ENCODE measurements at regions not wholly inside any gene's neighbourhood (a gene's known extent, or its start where the extent isn't known, plus 50 kb on each side); places are given as distances from the start of the nearest gene placed in this dataset.
"Not testable (repeated sequence)": the region's sequence is repeated elsewhere in the genome, so short reads cannot be mapped to it uniquely, and the experiment has no call there.

GRCh38 chr12:127966331-127966730 lies 300.6 kb upstream of the TMEM132C start:
- no peaks in the 10 kb centered on the region for H3K36me3 ChIP-seq
- ATAC-seq: no peak
- H3K9me3 ChIP-seq: peaks cover 0 to 9% (median 0%) of the 10 kb centered on the region in 12 donors
- no peak overlapping the region for H3K4me3 ChIP-seq
- H3K4me1 ChIP-seq: no peaks in the 10 kb centered on the region
- intact Hi-C loops (cut with DNase I): no loop called here
- H3K27me3 ChIP-seq: no peaks in the 10 kb centered on the region
- no peak for DNase-seq
- TF ChIP-seq POLR2A (IDR thresholded peaks at IDR 0.05) (no peak), CTCF (IDR thresholded peaks at IDR 0.05) (no peak)
- no peak overlapping the region for H3K27ac ChIP-seq
- 80 to 86% (median 86%) methylated on average over 1 of the region's 1 CpG; no CpG with 5 or more reads in 1 of the 4 donors for WGBS, 4 donors

- Histone ChIP-seq H3K4me1 (no peaks in the 10 kb centered on the region), H3K9me3 (peaks cover 0 to 9% (median 0%) of the 10 kb centered on the region in 12 donors)
These were observed 296.5 kb upstream of the TMEM132C start for GRCh38 chr12:127970491-127970890.

GRCh38 chr12:127980585-127980984 lies 286.4 kb upstream of the TMEM132C start:
- ATAC-seq: no peak
- Histone ChIP-seq H3K36me3 (no peaks in the 10 kb centered on the region), H3K9me3 (peaks cover 0 to 7% (median 0%) of the 10 kb centered on the region in 12 donors), H3K4me3 (no peak overlapping the region), H3K4me1 (no peaks in the 10 kb centered on the region), H3K27ac (no peak overlapping the region), H3K27me3 (no peaks in the 10 kb centered on the region)
- TF ChIP-seq CTCF (IDR thresholded peaks at IDR 0.05) (no peak), POLR2A (IDR thresholded peaks at IDR 0.05) (no peak)
- WGBS, 4 donors: 34 to 39% (median 38%) methylated on average over 4 of the region's 4 CpGs
- intact Hi-C loops (cut with DNase I): no loop called here
- DNase-seq: no peak

More at GRCh38 chr12:127970491-127970890, 296.5 kb upstream of the TMEM132C start:
- Histone ChIP-seq H3K4me3 (no peak overlapping the region), H3K27me3 (no peaks in the 10 kb centered on the region), H3K27ac (no peak overlapping the region), H3K36me3 (no peaks in the 10 kb centered on the region)
- WGBS, 4 donors: 60 to 73% (median 66%) methylated on average over 4 of the region's 4 CpGs
- no peak for DNase-seq
- intact Hi-C loops (cut with DNase I): no loop called here
- no peak for ATAC-seq
- TF ChIP-seq CTCF (IDR thresholded peaks at IDR 0.05) (no peak), POLR2A (IDR thresholded peaks at IDR 0.05) (no peak)

GRCh38 chr12:127981875-127982274 lies 285.1 kb upstream of the TMEM132C start:
- Histone ChIP-seq H3K4me3 (no peak overlapping the region), H3K9me3 (no peaks in the 10 kb centered on the region), H3K27me3 (no peaks in the 10 kb centered on the region), H3K4me1 (no peaks in the 10 kb centered on the region), H3K27ac (no peak overlapping the region), H3K36me3 (no peaks in the 10 kb centered on the region)
- DNase-seq (no peak), ATAC-seq (no peak)
- WGBS, 4 donors: 67 to 76% (median 73%) methylated on average over 5 of the region's 5 CpGs
- intact Hi-C loops (cut with DNase I): no loop called here
- TF ChIP-seq CTCF (IDR thresholded peaks at IDR 0.05) (no peak), POLR2A (IDR thresholded peaks at IDR 0.05) (no peak)

GRCh38 chr12:127983213-127983791 lies 283.7 kb upstream of the TMEM132C start:
- H3K4me1 ChIP-seq; H3K36me3 ChIP-seq; H3K27ac ChIP-seq; H3K9me3 ChIP-seq; DNase-seq; intact Hi-C loops (cut with DNase I); H3K27me3 ChIP-seq; ATAC-seq; H3K4me3 ChIP-seq: not testable (repeated sequence)
- 89 to 96% (median 92%) methylated on average over 16 to 50 of the region's 50 CpGs for WGBS, 4 donors

All from heart left ventricle (tissue), 16 donors.